ENCODE measurements at regions not wholly inside any gene's neighbourhood (a gene's known extent, or its start where the extent isn't known, plus 50 kb on each side); places are given as distances from the start of the nearest gene placed in this dataset.
"Not testable (repeated sequence)": the region's sequence is repeated elsewhere in the genome, so short reads cannot be mapped to it uniquely, and the experiment has no call there.

- no peak overlapping the region for H3K4me3 ChIP-seq (ENCODE audit: control insufficient read depth in 1 of 7, extremely low read depth in 1 of 7, insufficient read depth in 4 of 7, low read depth in 2 of 7, low read length in 6 of 7)
- CTCF ChIA-PET, result interaction anchor here (0.5 to 8.6 kb wide), 6 partner anchors 32 to 269 kb away, joined by 3 to 69 read pairs (median 4); no protein-coding TSS in a partner anchor
- H3K9me3 ChIP-seq (ENCODE audit: control extremely low read depth in 1 of 5, control insufficient read depth in 4 of 5, insufficient read depth in 2 of 5, low read depth in 1 of 5, low read length in 4 of 5), result peaks cover 0 to 5% (median 0%) of the 10 kb centered on the region in 5 experiments
- H3K4me1 ChIP-seq (ENCODE audit: control extremely low read depth in 1 of 4, control insufficient read depth in 4 of 4, insufficient read depth in 4 of 4, low read length in 3 of 4), result peaks cover 0 to 4% (median under 1%) of the 10 kb centered on the region in 4 experiments
- no peaks in the 10 kb centered on the region for H3K27me3 ChIP-seq (replicated peaks in 2 of 5; ENCODE audit: control insufficient read depth in 4 of 5, insufficient read depth in 5 of 5, low read length in 4 of 5)
- POLR2A ChIA-PET, result no interaction called here
- 97% methylated on average over 15 of the region's 19 CpGs for WGBS (ENCODE audit: insufficient coverage)
- no peak overlapping the region for H3K27ac ChIP-seq (ENCODE audit: insufficient read depth in 1 of 2, low read depth in 1 of 2, low read length in 2 of 2, poor library complexity in 1 of 2, severe bottlenecking in 2 of 2)
- H3K36me3 ChIP-seq (ENCODE audit: control insufficient read depth in 4 of 4, insufficient read depth in 4 of 4, low read length in 3 of 4), result no peaks in the 10 kb centered on the region
- DNase-seq, result no peak
These were observed 113.4 kb downstream of the LHX2 start for GRCh38 chr9:124124729-124125650.

GRCh38 chr9:124125651-124125977 lies 114.0 kb downstream of the LHX2 start:
- Histone ChIP-seq H3K27me3 (replicated peaks in 2 of 5; ENCODE audit: control insufficient read depth in 4 of 5, insufficient read depth in 5 of 5, low read length in 4 of 5) (no peaks in the 10 kb centered on the region), H3K36me3 (ENCODE audit: control insufficient read depth in 4 of 4, insufficient read depth in 4 of 4, low read length in 3 of 4) (no peaks in the 10 kb centered on the region), H3K27ac (ENCODE audit: insufficient read depth in 1 of 2, low read depth in 1 of 2, low read length in 2 of 2, poor library complexity in 1 of 2, severe bottlenecking in 2 of 2) (no peak overlapping the region), H3K4me3 (ENCODE audit: control insufficient read depth in 1 of 7, extremely low read depth in 1 of 7, insufficient read depth in 4 of 7, low read depth in 2 of 7, low read length in 6 of 7) (no peak overlapping the region), H3K9me3 (ENCODE audit: control extremely low read depth in 1 of 5, control insufficient read depth in 4 of 5, insufficient read depth in 2 of 5, low read depth in 1 of 5, low read length in 4 of 5) (peaks cover 0 to 5% (median 0%) of the 10 kb centered on the region in 5 experiments), H3K4me1 (ENCODE audit: control extremely low read depth in 1 of 4, control insufficient read depth in 4 of 4, insufficient read depth in 4 of 4, low read length in 3 of 4) (peaks cover 0 to 4% (median under 1%) of the 10 kb centered on the region in 4 experiments)
- DNase-seq, result no peak
- POLR2A ChIA-PET, result no interaction called here
- 69% methylated on average over 9 of the region's 12 CpGs for WGBS (ENCODE audit: insufficient coverage)
- CTCF ChIA-PET, result interaction anchor here (0.7 to 8.6 kb wide), 10 partner anchors 10 to 268 kb away, joined by 3 to 69 read pairs (median 4); no protein-coding TSS in a partner anchor

GRCh38 chr9:124126648-124127646 lies 115.4 kb downstream of the LHX2 start:
- H3K4me3 ChIP-seq (ENCODE audit: control insufficient read depth in 1 of 7, extremely low read depth in 1 of 7, insufficient read depth in 4 of 7, low read depth in 2 of 7, low read length in 6 of 7), result no peak overlapping the region
- peaks cover 0 to 4% (median under 1%) of the 10 kb centered on the region in 4 experiments for H3K4me1 ChIP-seq (ENCODE audit: control extremely low read depth in 1 of 4, control insufficient read depth in 4 of 4, insufficient read depth in 4 of 4, low read length in 3 of 4)
- 36% methylated on average over 14 of the region's 19 CpGs for WGBS (ENCODE audit: insufficient coverage)
- H3K27me3 ChIP-seq (replicated peaks in 2 of 5; ENCODE audit: control insufficient read depth in 4 of 5, insufficient read depth in 5 of 5, low read length in 4 of 5), result no peaks in the 10 kb centered on the region
- H3K36me3 ChIP-seq (ENCODE audit: control insufficient read depth in 4 of 4, insufficient read depth in 4 of 4, low read length in 3 of 4), result no peaks in the 10 kb centered on the region
- no peak overlapping the region for H3K27ac ChIP-seq (ENCODE audit: insufficient read depth in 1 of 2, low read depth in 1 of 2, low read length in 2 of 2, poor library complexity in 1 of 2, severe bottlenecking in 2 of 2)
- H3K9me3 ChIP-seq (ENCODE audit: control extremely low read depth in 1 of 5, control insufficient read depth in 4 of 5, insufficient read depth in 2 of 5, low read depth in 1 of 5, low read length in 4 of 5), result no peaks in the 10 kb centered on the region
- ChIA-PET CTCF (interaction anchor here (0.6 to 8.6 kb wide), 30 partner anchors 9 to 585 kb away, joined by 3 to 69 read pairs (median 4); no protein-coding TSS in a partner anchor), POLR2A (no interaction called here)
- peak; percentile 70 to 82 (median 78) for DNase-seq

GRCh38 chr9:124128568-124129166 lies 117.1 kb downstream of the LHX2 start:
- H3K27ac ChIP-seq (ENCODE audit: insufficient read depth in 1 of 2, low read depth in 1 of 2, low read length in 2 of 2, poor library complexity in 1 of 2, severe bottlenecking in 2 of 2), result no peak overlapping the region
- H3K27me3 ChIP-seq (replicated peaks in 2 of 5; ENCODE audit: control insufficient read depth in 4 of 5, insufficient read depth in 5 of 5, low read length in 4 of 5), result no peaks in the 10 kb centered on the region
- H3K36me3 ChIP-seq (ENCODE audit: control insufficient read depth in 4 of 4, insufficient read depth in 4 of 4, low read length in 3 of 4), result no peaks in the 10 kb centered on the region
- no peaks in the 10 kb centered on the region for H3K9me3 ChIP-seq (ENCODE audit: control extremely low read depth in 1 of 5, control insufficient read depth in 4 of 5, insufficient read depth in 2 of 5, low read depth in 1 of 5, low read length in 4 of 5)
- H3K4me1 ChIP-seq (ENCODE audit: control extremely low read depth in 1 of 4, control insufficient read depth in 4 of 4, insufficient read depth in 4 of 4, low read length in 3 of 4), result peaks cover 0 to 4% (median under 1%) of the 10 kb centered on the region in 4 experiments
- CTCF ChIA-PET, result interaction anchor here (0.7 to 8.6 kb wide), 4 partner anchors 164 to 257 kb away, joined by 3 to 69 read pairs (median 14); no protein-coding TSS in a partner anchor
- no peak for DNase-seq
- no peak overlapping the region for H3K4me3 ChIP-seq (ENCODE audit: control insufficient read depth in 1 of 7, extremely low read depth in 1 of 7, insufficient read depth in 4 of 7, low read depth in 2 of 7, low read length in 6 of 7)
- 96% methylated on average over 12 of the region's 12 CpGs for WGBS (ENCODE audit: insufficient coverage)
- POLR2A ChIA-PET, result no interaction called here

- no peaks in the 10 kb centered on the region for H3K9me3 ChIP-seq (ENCODE audit: control extremely low read depth in 1 of 5, control insufficient read depth in 4 of 5, insufficient read depth in 2 of 5, low read depth in 1 of 5, low read length in 4 of 5)
- H3K4me3 ChIP-seq (ENCODE audit: control insufficient read depth in 1 of 7, extremely low read depth in 1 of 7, insufficient read depth in 4 of 7, low read depth in 2 of 7, low read length in 6 of 7), result no peak overlapping the region
- DNase-seq, result no peak
- H3K36me3 ChIP-seq (ENCODE audit: control insufficient read depth in 4 of 4, insufficient read depth in 4 of 4, low read length in 3 of 4), result no peaks in the 10 kb centered on the region
- WGBS (ENCODE audit: insufficient coverage), result 89% methylated on average over 13 of the region's 18 CpGs
- no peaks in the 10 kb centered on the region for H3K27me3 ChIP-seq (replicated peaks in 2 of 5; ENCODE audit: control insufficient read depth in 4 of 5, insufficient read depth in 5 of 5, low read length in 4 of 5)
- H3K4me1 ChIP-seq (ENCODE audit: control extremely low read depth in 1 of 4, control insufficient read depth in 4 of 4, insufficient read depth in 4 of 4, low read length in 3 of 4), result peaks cover 0 to 4% (median under 1%) of the 10 kb centered on the region in 4 experiments
- POLR2A ChIA-PET, result no interaction called here
- H3K27ac ChIP-seq (ENCODE audit: insufficient read depth in 1 of 2, low read depth in 1 of 2, low read length in 2 of 2, poor library complexity in 1 of 2, severe bottlenecking in 2 of 2), result no peak overlapping the region
- CTCF ChIA-PET, result interaction anchor here (0.7 kb wide), 1 partner anchor 264 kb away, joined by 3 read pairs; no protein-coding TSS in a partner anchor
These were observed 118.9 kb downstream of the LHX2 start for GRCh38 chr9:124130277-124131075.

- H3K4me1 ChIP-seq (ENCODE audit: control extremely low read depth in 1 of 4, control insufficient read depth in 4 of 4, insufficient read depth in 4 of 4, low read length in 3 of 4); H3K27ac ChIP-seq (ENCODE audit: insufficient read depth in 1 of 2, low read depth in 1 of 2, low read length in 2 of 2, poor library complexity in 1 of 2, severe bottlenecking in 2 of 2); POLR2A ChIA-PET; H3K4me3 ChIP-seq (ENCODE audit: control insufficient read depth in 1 of 7, extremely low read depth in 1 of 7, insufficient read depth in 4 of 7, low read depth in 2 of 7, low read length in 6 of 7); H3K36me3 ChIP-seq (ENCODE audit: control insufficient read depth in 4 of 4, insufficient read depth in 4 of 4, low read length in 3 of 4); DNase-seq; H3K27me3 ChIP-seq (replicated peaks in 2 of 5; ENCODE audit: control insufficient read depth in 4 of 5, insufficient read depth in 5 of 5, low read length in 4 of 5); H3K9me3 ChIP-seq (ENCODE audit: control extremely low read depth in 1 of 5, control insufficient read depth in 4 of 5, insufficient read depth in 2 of 5, low read depth in 1 of 5, low read length in 4 of 5): not testable (repeated sequence)
- 97% methylated on average over 4 of the region's 7 CpGs for WGBS (ENCODE audit: insufficient coverage)
- CTCF ChIA-PET, result interaction anchor here (1.0 to 2.9 kb wide), 3 partner anchors 68 to 256 kb away, joined by 3 to 6 read pairs (median 3); no protein-coding TSS in a partner anchor
These were observed 120.0 kb downstream of the LHX2 start for GRCh38 chr9:124131518-124131917.
